ENCODE measurements at regions not wholly inside any gene's neighbourhood (a gene's known extent, or its start where the extent isn't known, plus 50 kb on each side); places are given as distances from the start of the nearest gene placed in this dataset.

DNA sequence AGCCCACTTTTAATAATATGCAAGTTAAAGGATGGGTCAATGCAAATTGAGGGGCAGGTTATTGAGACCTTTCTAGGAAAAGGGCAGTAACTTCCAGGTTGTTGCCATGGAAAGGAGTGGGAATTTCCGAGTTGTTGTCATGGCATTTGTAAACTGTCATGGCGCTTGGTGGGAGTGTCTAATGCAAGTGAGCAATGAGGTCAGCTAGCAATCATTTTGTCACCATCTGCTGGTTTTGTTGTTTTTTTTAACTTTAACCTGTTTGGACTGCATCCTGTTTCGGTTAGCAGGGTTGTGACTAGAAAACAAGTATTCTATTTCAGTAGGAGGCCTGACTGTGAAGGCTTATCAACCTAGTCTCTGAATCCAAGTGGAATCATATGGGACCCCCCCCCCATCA lies 85.8 kb upstream of the TSPAN11 start:
- no peak for DNase-seq
- no peaks in the 10 kb centered on the region for H3K4me1 ChIP-seq
- TF ChIP-seq, protein P1, sequence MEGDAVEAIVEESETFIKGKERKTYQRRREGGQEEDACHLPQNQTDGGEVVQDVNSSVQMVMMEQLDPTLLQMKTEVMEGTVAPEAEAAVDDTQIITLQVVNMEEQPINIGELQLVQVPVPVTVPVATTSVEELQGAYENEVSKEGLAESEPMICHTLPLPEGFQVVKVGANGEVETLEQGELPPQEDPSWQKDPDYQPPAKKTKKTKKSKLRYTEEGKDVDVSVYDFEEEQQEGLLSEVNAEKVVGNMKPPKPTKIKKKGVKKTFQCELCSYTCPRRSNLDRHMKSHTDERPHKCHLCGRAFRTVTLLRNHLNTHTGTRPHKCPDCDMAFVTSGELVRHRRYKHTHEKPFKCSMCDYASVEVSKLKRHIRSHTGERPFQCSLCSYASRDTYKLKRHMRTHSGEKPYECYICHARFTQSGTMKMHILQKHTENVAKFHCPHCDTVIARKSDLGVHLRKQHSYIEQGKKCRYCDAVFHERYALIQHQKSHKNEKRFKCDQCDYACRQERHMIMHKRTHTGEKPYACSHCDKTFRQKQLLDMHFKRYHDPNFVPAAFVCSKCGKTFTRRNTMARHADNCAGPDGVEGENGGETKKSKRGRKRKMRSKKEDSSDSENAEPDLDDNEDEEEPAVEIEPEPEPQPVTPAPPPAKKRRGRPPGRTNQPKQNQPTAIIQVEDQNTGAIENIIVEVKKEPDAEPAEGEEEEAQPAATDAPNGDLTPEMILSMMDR (IDR thresholded peaks at IDR 0.05), result no peak
- H3K27me3 ChIP-seq (ENCODE audit: insufficient read depth in 3 of 3, low read length in 2 of 3), result peaks cover 0 to 19% (median 3%) of the 10 kb centered on the region in 3 donors
- ATAC-seq, result no peak
- no peaks in the 10 kb centered on the region for H3K36me3 ChIP-seq (ENCODE audit: insufficient read depth in 1 of 2, low read depth in 1 of 2)
- intact Hi-C loops (cut with DNase I), result no loop called here
- H3K4me3 ChIP-seq, result no peak overlapping the region
- no peak overlapping the region for H3K27ac ChIP-seq
- WGBS, 3 donors, result 87 to 89% (median 89%) methylated on average over 3 of the region's 3 CpGs
- no peaks in the 10 kb centered on the region for H3K9me3 ChIP-seq

DNA sequence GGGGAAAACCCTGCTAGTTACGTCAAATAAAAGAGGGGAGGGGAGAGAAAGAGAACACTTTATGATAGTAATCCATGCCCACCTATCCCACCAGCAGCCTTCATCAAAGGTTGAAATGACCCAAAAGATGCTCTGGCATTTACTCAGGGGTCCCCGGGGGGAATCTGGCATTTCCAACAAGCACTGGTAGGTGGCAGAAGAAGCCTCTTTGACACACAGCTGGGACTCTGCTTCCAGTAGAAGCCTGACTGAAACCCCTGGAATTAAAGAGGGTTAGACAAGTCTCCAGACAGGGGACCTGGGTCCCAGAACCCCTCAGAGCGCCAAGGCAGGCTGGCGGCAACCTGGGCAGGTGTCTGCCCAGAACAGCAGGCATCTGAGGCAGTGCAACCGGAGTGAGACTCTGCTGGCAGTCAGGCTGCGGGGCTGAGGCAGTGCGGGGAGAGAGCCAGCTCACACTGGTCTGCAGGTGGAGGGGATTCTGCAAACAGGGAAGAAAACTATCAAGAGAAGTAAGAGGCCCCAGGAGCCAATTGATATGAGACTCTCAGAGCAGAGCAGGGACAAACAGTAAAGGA lies 85.0 kb upstream of the CAPRIN2 start:
- peaks cover 0 to 22% (median 5%) of the 10 kb centered on the region in 3 donors for H3K27me3 ChIP-seq (ENCODE audit: insufficient read depth in 3 of 3, low read length in 2 of 3)
- no peak for ATAC-seq
- H3K4me3 ChIP-seq, result no peak overlapping the region
- H3K36me3 ChIP-seq (ENCODE audit: insufficient read depth in 1 of 2, low read depth in 1 of 2), result no peaks in the 10 kb centered on the region
- intact Hi-C loops (cut with DNase I), result no loop called here
- TF ChIP-seq, protein P1 (IDR thresholded peaks at IDR 0.05), result no peak
- WGBS, 3 donors, result 60 to 71% (median 64%) methylated on average over 7 of the region's 7 CpGs
- H3K9me3 ChIP-seq, result no peaks in the 10 kb centered on the region
- H3K4me1 ChIP-seq, result no peaks in the 10 kb centered on the region
- no peak for DNase-seq
- no peak overlapping the region for H3K27ac ChIP-seq

DNA sequence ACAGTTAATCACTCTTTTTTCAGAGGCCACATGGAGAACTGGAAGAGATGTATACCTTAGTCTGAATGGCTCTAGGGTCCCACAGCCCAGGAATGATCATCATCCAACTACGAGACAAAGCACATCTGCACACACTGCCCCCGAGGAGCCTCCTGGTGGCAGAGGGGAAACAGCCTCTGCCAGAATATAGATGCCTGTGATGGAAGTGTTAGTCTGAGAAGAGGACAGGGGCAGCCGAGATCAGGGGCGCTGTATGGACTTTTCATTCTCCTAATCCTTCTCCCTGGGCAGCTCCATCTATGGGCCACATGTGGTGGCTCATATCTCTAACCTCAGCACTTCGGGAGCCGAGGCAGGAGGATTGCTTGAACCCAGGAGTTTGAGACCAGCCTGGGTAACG lies 82.8 kb upstream of the CAPRIN2 start:
- TF ChIP-seq, protein P1 (IDR thresholded peaks at IDR 0.05), result no peak
- Histone ChIP-seq H3K9me3 (no peaks in the 10 kb centered on the region), H3K4me1 (no peaks in the 10 kb centered on the region), H3K4me3 (no peak overlapping the region), H3K27ac (no peak overlapping the region), H3K27me3 (ENCODE audit: insufficient read depth in 3 of 3, low read length in 2 of 3) (peaks cover 0 to 22% (median 5%) of the 10 kb centered on the region in 3 donors), H3K36me3 (ENCODE audit: insufficient read depth in 1 of 2, low read depth in 1 of 2) (no peaks in the 10 kb centered on the region)
- intact Hi-C loops (cut with DNase I), result no loop called here
- WGBS, 3 donors, result 60 to 70% (median 67%) methylated on average over 7 of the region's 7 CpGs
- ATAC-seq (no peak), DNase-seq (no peak)

DNA sequence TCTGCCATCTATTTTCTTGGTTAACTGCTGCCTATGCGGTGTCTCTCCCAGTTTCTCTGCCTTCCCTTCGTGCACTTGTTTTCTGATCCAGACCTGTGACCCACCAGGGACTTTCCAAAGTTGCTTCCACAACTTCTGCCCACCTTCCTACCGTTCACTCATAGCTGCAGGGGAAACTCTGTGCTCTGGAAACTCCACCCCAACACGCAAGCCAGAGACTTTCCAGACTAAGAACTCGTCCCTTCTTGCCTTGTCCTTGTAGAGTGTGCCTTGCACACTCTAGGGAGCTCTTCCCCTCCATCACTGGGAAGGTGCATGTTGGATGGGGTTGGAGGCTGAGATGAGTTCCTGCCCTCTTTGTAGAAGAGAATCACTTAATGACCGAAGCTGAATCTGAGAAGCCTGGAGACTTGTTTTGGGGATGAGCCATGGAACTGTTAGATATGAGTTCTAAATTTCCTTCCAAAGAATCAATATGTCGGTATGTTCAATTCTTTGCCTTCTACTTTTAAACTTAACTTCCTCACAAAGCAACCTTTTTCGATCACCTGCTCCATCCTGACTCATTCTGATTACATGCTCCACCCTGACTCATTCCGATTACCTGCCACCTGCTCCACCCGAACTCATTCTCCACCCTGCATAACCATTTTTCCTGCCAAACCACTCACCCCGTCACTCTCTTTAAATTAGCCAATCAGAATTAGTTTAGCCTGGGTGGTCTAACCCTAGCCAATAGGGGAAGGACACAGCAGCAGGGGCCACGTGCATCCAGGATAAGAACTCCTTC lies 82.1 kb upstream of the CAPRIN2 start:
- WGBS, 3 donors, result 64 to 72% (median 65%) methylated on average over 12 of the region's 12 CpGs
- DNase-seq (no peak), ATAC-seq (no peak)
- intact Hi-C loops (cut with DNase I), result no loop called here
- H3K4me1 ChIP-seq, result no peaks in the 10 kb centered on the region
- H3K4me3 ChIP-seq, result no peak overlapping the region
- no peaks in the 10 kb centered on the region for H3K36me3 ChIP-seq (ENCODE audit: insufficient read depth in 1 of 2, low read depth in 1 of 2)
- H3K27me3 ChIP-seq (ENCODE audit: insufficient read depth in 3 of 3, low read length in 2 of 3), result peaks cover 0 to 22% (median 5%) of the 10 kb centered on the region in 3 donors
- no peak overlapping the region for H3K27ac ChIP-seq
- TF ChIP-seq, protein P1 (IDR thresholded peaks at IDR 0.05), result no peak
- no peaks in the 10 kb centered on the region for H3K9me3 ChIP-seq

Measured in psoas muscle (tissue), 7 donors.